ENCODE measurements at regions not wholly inside any gene's neighbourhood (a gene's known extent, or its start where the extent isn't known, plus 50 kb on each side); places are given as distances from the start of the nearest gene placed in this dataset.

DNA sequence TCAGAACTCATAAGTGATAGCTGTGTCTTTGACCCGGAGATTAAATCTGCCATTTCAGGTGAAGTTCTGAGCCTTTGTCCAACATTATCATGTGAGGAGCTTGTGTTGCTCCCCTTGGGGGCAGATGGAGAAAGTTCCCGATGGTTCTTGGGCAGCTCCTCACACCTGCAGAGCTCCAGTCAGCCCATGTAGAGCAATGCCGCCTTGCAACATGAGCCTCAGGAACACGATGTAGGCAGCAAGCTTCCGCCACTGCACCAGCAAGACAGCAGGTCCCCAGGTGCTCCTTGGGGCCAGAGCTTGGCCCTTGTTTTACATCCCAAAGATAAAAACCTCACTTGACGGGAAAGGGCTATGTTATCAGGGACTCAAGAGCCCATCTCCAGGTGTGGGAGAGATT is 292.7 kb downstream of the IRX1 start:
- no peak for DNase-seq (ENCODE audit: low read depth)

DNA sequence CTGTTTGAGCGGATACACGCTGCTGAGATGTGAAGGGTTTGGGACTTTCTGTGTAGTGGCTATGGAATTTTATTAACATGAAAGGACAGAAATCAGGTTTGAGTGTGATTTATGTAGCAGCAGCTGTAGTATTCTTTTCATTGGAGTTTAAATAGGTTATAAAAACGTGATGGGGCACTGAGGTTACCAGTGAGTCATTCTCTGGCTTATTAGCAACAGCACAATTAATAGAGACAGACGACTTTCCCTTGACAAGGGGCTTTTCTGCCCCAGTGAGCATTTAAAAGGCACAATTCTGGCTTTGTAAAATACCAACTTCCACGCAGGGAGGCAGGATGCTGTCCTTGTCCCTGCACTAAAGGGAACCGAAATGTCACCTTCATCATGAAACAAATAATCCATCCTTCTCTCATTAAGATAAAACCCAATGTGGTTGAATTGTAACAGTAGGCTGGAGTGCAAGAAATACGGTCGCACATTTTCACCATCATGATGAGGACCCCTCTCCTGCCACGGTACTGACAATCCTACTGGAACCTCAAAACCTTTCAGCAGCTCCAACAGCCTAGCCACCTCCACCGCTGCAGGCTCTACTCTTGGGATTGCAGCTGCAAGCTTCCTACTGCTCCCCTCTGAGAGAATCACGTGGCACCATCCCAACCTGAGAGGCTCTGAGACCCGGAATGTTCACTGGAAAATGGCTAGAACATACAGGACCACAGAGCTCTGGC is 293.9 kb downstream of the IRX1 start:
- DNase-seq (ENCODE audit: low read depth) = no peak

DNA sequence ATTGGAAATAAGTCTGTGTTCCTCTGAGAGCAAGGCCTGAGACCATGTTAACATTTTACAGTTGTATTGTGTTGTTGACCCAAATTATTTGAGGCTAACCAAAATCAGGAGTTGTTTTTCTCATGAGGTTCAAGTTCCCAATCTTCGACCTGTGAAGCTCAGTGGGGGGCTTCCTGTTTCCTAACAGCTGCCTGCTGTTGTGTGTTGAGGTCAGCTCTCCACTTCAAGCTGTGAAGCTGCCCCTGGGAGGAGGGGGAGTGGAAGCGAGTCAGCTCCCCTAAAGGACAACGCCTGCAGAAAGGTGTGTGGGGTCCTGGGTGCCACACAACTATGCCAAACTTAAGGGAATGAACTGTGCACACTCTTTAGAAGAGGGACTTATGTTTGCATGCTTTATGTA is 295.5 kb downstream of the IRX1 start:
- DNase-seq (ENCODE audit: low read depth) = peak; percentile 47

DNA sequence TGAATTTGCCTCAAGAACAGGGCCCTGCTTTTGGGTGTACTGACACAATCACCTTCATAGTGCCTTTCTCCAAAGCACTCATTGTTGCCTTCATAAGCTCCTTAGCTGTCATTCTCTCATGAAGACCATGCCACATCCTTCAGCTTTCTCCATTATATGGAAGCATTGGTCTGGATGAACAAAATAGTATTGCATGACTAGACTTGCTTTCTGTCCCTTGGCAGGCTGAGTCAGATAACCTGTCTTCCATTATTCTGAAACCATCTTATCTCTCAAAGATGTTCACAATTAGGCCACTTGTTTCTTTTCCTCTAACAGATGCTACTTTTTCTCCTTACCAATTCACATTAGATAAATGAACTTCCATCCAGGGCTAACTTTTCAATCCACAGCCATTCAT is 297.9 kb downstream of the IRX1 start:
- DNase-seq (ENCODE audit: low read depth) = no peak

DNA sequence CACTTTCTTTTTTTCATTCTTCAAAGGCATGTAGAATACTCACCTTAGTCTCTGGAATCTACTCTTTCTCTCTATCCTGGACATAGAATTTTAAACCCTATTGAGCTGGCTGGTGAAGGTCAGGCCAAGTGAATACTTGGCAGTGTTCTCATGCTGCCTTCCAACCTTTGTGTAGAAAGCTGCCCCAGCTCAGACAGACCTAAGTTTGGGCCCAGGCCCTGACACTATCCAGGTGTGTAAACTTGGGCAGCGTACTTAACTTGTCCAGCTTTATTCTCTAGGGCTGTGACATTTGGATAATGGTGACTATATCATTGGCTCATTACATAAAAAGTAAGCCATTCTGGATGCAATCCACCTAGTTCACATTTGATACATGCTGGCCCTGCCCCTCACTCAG is 298.3 kb downstream of the IRX1 start:
- no peak for DNase-seq (ENCODE audit: low read depth)

DNA sequence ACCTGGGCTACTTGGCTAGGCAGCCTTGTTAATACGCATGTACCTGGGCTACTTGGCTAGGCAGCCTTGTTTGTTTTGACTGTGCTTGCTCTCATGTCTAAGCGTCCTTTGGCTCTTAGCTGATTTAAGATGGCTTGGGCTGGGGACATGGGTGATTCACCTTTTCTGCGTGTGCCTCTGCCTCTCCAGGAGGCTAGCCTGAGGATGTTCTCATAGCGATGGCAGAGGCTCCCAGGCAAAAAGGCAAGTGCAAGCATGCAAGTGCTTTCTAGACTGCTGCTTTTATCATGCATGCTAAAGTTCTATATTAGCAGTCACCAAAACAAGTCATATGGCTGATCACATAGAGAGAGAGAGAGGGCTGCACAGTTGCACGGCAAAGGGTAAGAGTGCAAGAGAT is 300.5 kb downstream of the IRX1 start:
- no peak for DNase-seq (ENCODE audit: low read depth)

DNA sequence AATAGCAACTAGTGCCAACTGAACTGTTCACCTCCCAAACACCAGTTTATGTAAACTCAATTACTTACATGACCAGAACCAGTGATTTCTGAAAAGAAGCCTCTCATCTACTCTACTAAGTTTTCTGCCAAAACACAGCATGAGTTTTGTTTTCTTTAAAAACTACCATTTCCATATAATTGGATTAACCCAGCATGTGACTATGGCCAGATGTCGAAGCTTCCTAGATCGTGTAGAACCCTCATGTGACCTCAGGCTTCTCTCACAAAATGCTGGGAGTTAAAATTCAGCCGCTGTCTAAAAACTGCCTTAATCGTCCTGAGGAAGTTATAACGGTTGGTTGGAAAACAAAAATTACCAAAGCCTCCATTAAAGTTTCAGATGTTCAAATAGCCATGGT is 303.5 kb downstream of the IRX1 start:
- DNase-seq (ENCODE audit: low read depth) = no peak

DNA sequence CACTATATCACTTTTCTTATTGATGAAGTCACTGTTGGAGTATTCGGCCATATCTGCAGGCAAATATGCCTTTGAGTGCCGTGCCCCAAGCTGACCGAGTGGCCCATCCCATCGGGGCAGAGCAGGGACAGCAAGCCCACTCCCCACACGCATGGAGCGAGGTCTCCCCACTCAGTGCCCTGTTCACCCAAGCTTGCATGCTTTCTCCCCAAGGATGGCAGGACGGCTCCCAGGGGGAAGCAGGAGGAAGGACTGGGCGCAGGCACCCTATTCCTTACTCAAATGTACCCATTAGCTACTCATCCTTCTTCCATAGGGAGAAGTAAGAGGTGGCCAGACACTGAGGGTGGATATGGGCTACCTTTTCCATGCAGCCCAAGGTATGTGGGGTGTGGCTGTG is 309.0 kb downstream of the IRX1 start:
- DNase-seq (ENCODE audit: low read depth) = no peak

DNA sequence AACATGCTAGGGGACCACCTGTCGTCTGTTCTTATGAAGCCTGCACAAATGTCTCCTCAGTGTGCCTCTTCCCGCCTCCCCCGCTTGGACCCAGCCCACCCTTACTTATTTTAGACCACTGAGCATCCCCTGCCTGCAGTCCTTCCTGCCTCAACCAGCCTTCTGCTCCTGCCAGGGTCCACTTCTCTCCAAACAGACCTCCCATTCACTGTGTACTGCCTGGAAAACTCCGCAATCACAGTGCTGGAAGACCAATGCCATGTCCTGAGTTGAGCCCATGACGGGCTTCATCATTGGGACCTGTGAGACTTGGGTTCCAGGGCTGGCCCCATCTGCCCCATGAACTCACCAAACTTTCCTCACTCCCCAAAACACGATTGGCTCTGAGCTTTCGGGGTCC is 309.4 kb downstream of the IRX1 start:
- DNase-seq (ENCODE audit: low read depth) = no peak

DNA sequence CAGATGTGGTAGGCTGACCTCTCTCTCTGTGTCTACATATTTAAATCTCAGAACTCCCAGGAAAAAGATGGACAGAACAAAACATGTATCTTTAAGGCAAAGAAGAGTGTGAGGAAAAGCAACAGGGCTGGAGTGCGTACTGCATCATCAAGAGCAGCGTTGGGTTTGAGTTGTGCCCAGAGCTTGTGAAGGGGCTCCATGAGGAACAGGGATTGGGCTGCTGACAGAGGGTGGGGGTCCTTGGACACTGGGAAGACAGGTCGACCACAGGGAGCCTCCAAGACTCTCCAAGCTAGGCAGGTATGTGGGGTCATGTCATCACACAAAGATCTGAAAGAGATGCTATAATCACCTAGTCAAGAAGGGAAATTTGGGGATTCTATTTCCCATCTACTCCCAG is 309.9 kb downstream of the IRX1 start:
- no peak for DNase-seq (ENCODE audit: low read depth)

DNA sequence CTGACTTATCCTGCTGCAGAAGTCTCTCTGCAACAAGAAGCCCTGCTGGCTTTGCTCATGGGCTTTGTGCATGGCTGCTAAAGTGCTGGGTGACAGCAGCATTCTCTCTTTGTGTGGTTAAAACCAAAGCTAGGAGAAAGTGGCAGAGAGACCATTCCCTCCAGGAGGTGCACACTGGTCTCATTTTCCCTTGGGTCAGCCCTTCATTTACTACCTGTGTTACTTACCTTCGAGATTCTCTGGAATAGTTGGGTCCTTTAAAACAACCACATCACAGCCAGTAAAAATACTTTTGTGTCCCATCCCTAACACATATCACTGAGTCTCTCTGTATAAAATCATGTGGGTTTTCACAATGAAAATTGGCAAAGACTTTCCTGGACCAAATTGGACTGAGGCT is 315.5 kb downstream of the IRX1 start:
- DNase-seq (ENCODE audit: low read depth) = no peak

DNA sequence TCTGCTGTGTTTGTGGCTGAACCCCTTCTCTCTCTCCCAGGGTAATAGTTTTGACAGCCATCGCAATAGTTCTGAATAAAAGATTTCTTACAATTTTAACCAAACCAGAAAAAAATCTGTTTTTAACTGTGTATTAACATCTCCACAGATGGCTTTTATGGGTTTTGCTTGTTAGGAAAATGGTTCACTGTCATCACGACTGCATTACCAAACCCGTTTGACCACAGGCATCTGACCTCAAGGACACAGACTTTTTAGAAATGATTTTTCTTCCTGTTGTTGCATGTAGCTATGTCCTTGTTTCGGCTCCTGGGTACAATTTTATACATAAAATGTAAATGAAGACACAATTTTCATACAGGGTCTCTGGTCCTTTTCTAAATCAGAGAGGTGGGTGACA is 316.1 kb downstream of the IRX1 start:
- no peak for DNase-seq (ENCODE audit: low read depth)

DNA sequence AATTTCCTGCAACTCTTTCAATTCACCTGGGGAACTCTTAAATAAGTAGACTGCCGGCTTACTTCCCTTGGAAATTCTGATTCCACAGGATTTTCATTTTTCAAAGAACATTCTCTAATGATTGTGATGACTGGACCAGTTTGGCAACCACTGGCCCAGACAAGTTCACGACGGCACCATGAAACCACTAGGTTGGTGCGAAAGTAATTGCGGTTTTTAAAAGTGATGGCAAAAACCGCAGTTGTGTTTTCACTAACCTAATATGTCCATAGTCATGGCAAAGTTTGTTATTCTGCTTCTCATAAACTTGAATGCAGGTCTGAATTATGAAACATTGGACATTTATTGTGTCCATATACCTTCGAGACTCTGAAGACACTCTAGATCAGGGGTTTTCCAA is 317.2 kb downstream of the IRX1 start:
- no peak for DNase-seq (ENCODE audit: low read depth)

DNA sequence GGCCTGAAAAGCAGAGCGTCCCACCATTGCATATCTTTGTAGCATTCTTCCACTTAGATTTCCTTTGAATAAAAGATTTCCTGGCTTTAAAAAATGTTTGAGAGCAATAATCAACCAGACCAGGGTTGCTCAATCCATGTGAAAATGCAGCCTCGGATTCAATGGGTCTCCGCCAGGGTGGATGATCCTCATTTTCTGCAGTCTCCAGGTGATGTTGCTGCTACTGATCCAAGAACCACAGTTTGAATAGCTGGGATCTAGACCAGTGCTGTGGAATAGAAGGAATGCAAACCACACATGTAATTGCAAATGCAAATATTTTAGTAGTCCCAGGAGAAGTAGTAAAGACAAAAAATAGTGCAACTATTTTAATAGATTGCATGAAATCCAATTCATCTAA is 317.6 kb downstream of the IRX1 start:
- no peak for DNase-seq (ENCODE audit: low read depth)

DNA sequence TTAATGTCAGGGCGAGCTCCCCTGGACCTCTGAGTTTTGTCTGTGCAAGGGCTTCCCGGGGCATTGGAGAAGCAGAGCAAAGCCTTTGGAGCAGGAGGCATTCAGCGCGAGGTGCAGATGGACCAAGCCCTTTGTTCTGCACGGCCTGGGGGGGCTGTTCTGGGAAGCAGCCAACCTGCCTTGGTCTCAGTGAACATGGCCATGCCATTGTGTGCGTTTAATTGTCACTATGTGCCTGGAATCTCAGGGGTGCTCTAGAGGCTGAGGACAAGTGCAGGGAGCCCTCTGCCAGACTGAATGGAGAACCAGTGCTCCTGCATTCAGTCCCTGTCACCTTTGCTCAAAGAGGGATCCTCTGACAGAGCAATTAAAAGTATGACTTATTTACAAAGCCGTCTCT is 329.4 kb downstream of the IRX1 start:
- DNase-seq (ENCODE audit: low read depth) = no peak

DNA sequence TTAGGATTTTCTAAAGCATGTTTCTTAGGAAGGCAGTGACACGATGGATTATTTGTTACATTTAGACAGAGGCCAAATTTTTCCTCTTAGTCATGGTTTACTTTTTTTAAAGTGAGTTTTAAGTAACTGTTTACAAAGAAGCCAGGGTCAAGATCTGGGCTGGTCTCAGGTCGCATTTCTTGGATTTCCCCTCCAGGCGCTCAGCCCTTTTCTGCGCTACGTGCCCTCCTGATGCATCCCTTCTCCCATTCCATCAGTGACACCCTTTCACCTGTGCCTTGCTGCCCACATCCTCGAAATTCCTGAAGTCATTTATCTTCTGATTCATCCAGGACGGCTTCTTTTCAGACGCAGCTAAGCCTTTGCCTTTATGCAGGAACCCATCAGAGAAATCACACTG is 330.3 kb downstream of the IRX1 start:
- no peak for DNase-seq (ENCODE audit: low read depth)

DNA sequence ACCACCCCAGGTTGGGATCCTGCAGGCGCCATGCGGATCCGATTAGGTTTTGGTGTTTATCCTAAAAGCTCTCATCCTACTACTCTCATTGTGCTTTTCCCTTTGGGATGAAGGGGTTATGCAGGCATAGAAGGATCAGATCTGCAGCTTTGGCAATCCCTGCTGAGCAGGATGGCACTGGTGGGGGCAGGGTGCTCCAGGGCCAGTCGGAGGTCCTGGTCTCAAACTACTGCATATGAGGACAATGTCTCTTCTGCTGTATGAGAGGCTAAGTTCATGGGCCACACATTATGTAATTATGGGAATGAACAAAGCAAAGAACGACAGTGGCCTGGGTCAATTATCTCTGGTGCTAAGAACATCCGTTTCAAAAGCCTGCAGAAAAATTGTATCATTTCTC is 334.2 kb downstream of the IRX1 start:
- DNase-seq (ENCODE audit: low read depth) = no peak

DNA sequence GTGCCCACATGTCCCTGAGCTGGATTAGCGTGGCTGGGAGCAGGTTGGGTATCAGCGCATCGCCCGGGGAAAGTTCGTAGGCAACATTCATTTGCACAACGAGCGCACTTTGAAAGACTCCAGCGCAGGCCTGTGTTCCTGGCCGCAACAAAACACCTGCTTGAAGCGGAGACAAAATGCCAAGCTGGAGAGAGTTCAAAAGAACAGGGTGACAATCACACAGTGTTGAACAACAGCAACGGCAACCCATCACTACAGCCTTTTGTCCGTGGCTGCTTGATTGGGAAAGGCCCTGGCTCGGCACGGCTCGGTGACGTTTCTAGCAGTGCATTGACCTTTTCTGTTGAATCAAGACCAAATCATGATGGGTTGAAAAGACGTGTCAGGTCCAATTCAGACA is 336.3 kb downstream of the IRX1 start:
- DNase-seq (ENCODE audit: low read depth) = no peak

DNA sequence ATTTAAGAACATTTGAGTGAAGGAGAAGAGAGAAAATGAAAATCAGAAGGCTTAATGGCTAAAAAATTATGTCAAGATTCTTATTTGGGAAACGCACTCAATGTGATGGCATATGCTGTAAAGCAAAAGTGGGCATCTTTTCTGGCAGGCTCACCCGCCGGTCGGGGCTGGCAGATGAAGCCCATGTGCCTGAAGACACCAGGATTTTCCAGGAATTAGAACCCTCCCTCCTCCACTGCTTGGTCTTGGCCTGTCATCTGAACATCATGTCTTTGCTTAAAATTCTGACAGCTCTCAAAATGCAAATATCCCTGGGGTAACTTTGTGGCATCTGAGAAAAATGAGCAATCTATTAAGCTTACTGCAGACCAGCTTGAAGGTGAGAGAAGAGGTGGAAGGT is 337.9 kb downstream of the IRX1 start:
- no peak for DNase-seq (ENCODE audit: low read depth)

DNA sequence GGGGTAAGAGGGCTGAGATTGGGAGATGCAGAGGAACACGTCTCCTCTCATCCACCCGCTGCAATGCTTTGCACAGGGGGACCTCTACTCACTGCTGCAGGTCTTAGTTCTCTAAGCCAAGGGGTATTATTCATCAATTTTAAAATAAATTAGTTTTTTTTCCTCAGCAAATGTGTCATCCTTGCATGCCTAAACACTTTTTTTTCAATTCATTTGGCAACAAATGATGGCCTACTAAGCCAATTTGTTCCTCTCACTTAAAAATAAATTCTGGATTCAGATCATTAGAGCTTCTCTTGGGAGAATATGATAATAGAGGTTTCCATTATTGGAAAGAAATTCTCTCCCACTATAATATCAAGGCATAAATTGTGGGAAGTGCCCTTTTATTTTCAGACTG is 338.3 kb downstream of the IRX1 start:
- no peak for DNase-seq (ENCODE audit: low read depth)

DNA sequence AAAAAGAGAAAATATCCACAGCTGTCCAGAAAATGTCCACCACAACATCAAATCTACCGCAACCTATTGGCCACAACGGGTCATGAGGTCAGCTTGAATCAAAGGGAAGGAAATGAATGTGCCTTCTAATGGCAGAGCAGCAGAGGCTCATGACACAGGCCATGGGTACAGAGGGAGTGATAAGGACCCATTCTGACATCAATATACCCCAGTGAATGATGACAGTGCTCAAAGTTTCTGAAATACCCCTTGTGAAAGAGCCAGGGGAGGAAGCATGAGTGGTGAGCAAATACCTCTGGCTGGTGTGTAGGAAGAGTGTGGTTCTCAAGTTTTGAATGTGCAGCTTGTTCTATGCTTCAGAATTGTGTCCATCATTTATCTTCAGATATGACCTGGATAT is 348.2 kb downstream of the IRX1 start:
- peak; percentile 88 for DNase-seq (ENCODE audit: low read depth)

DNA sequence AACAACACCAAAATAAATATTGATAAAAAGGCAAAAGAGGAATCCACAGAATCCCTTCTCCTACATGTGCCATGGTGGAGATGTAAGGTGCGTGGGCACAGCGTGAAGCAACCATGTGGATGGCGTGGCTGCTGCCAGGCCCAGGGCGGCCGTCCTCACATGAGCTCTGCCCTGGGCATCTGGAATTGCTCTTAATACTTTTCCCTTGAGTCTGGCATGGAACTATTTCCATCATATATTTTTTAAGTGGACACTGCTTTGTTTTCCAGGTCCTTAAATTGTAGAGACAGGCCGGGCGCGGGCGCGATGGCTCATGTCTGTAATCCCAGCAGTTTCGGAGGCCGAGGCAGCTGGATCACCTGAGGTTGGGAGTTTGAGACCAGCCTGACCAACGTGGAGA is 349.3 kb downstream of the IRX1 start:
- no peak for DNase-seq (ENCODE audit: low read depth)

DNA sequence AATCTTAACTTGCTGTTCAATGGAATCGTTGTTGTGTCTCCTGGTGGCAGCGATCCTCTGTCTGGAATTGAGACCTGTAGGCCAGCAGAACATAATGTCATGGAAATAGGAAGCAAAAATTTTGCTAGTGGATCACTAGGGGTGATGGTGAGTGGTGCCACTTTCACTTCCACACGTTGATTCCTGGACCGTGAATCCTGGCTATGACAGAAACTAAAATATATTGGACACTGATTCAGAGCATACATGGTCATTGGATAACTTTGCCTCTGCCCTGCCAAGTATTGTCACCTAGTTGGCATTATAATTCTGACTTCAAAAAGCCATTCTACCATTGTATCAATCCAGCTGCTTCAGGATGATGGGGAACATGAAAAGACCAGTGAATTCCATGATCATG is 353.2 kb downstream of the IRX1 start:
- no peak for DNase-seq (ENCODE audit: low read depth)

DNA sequence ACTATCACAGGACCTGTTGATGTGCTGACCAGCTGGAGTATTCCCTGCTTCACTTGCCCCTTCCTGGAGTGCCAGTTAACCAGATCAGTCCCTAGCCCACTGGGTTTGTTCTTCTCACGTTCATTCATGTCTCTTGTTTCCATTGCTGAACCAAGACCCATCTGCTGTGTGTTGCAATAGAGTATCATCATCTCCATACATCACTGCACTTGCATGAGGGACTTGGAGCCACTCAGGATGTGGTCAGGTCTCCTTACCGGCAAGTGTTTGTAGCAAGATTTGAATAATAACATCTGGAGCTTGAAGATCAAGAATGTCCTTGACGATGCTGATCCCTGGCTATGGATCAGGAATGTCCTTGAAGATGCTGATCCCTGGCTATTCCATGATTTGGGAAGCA is 358.6 kb downstream of the IRX1 start:
- peak; percentile 89 for DNase-seq (ENCODE audit: low read depth)

DNA sequence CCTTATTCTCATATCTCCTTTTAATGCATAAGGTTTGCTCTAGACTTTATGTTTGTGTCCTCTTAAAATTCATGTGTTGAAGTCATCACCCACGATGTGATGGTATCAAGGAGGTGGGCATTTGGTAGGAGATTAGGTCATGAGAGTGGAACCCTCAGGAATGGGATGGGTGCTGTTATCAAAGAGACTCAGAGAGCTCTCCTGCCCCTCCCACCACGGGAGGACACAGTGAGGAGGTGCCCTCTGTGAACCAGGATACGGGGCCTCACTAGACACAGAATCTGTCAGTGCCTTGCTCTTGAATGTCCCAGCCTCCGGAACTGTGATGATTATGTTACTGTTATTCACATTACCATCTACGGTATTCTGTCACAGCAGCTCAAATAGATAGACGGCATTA is 359.0 kb downstream of the IRX1 start:
- peak; percentile 74 for DNase-seq (ENCODE audit: low read depth)
